Panc1 (cell line): ENCODE measurements at regions not wholly inside any gene's neighbourhood (a gene's known extent, or its start where the extent isn't known, plus 50 kb on each side); places are given as distances from the start of the nearest gene placed in this dataset.

Experiments used
- ATAC-seq: fragments of 200-7000 bp; cut with Tn5 transposase; 2 replicates; pipeline ENCODE4 v1.9.1; 2020; ENCODE audit warnings: mild to moderate bottlenecking, moderate library complexity
- BruUV-seq: library from RNA; stranded (reverse); fragments of 400-500 nt; replicated peaks from 2 replicates; lab custom pipeline; 2021; lab: Mats Ljungman, UMichigan
- CTCF ChIA-PET: fragments of 300-600 bp; sonication (Branson Sonifier 250); formaldehyde crosslinking; loops from one replicate; lab custom pipeline; 2022; ENCODE audit warnings: antibody characterized with exemption; lab: Charles Lee
- POLR2A ChIA-PET: fragments of 300-600 bp; sonication (Branson Sonifier 250); formaldehyde crosslinking; loops from one replicate; lab custom pipeline; 2022; ENCODE audit warnings: antibody characterized with exemption; lab: Charles Lee
- DNase-seq: peaks from one replicate; pipeline ENCODE4 v3.0.0-alpha.2; 2010; ENCODE audit warnings: low read depth, low spot score
- H3K27ac ChIP-seq: 2 replicates; pipeline ENCODE4 v1.5.1; 2011; ENCODE audit warnings: mild to moderate bottlenecking, low read length, inconsistent platforms
- H3K27me3 ChIP-seq: fragments of 200-500 bp; sonication (Bioruptor generic); 2 replicates; pipeline ENCODE4 v1.6.0; 2014; ENCODE audit warnings: low read length, inconsistent platforms; ENCODE audit not compliant: control insufficient read depth, insufficient read depth
- H3K36me3 ChIP-seq: fragments of 200-500 bp; sonication (Bioruptor generic); 2 replicates; pipeline ENCODE4 v1.5.1; 2014; ENCODE audit warnings: inconsistent platforms, mild to moderate bottlenecking, low read length, moderate library complexity; ENCODE audit not compliant: control insufficient read depth, insufficient read depth
- H3K4me1 ChIP-seq: 2 replicates; pipeline ENCODE4 v1.5.1; 2011; ENCODE audit warnings: inconsistent platforms, mild to moderate bottlenecking, low read length, moderate library complexity; ENCODE audit not compliant: control insufficient read depth, insufficient read depth
- H3K4me3 ChIP-seq, 2 experiments: 2 replicates each; pipeline ENCODE4 v1.5.1; 2011 to 2012; ENCODE audit warnings: low read depth in 2 of 2, low read length in 2 of 2, mild to moderate bottlenecking in 2 of 2, inconsistent platforms in 1 of 2, moderate library complexity in 1 of 2
- H3K9me3 ChIP-seq: fragments of 200-500 bp; sonication (Bioruptor generic); 2 replicates; pipeline ENCODE4 v1.5.1; 2014; ENCODE audit warnings: low read depth, mild to moderate bottlenecking, inconsistent platforms, low read length, moderate library complexity; ENCODE audit not compliant: control insufficient read depth, insufficient read depth
- POLR2AphosphoS5 ChIP-seq: IDR thresholded peaks from 2 replicates; pipeline ENCODE4 v1.6.1; 2012; ENCODE audit warnings: mild to moderate bottlenecking, low read depth, low read length, moderate library complexity
- REST ChIP-seq, 2 experiments: IDR thresholded peaks; 2 replicates each; pipeline ENCODE4 v1.6.1; 2011 to 2012; ENCODE audit warnings: low read depth in 2 of 2, control low read depth in 1 of 2, low read length in 1 of 2, mild to moderate bottlenecking in 1 of 2, moderate library complexity in 1 of 2; ENCODE audit not compliant: insufficient read depth in 1 of 2
- SIN3A ChIP-seq: IDR thresholded peaks from 2 replicates; pipeline ENCODE4 v1.6.1; 2012; ENCODE audit warnings: low read depth, mild to moderate bottlenecking, low read length, moderate library complexity, borderline replicate concordance; ENCODE audit not compliant: insufficient read depth
- TCF7L2 ChIP-seq: IDR thresholded peaks from 2 replicates; pipeline ENCODE4 v1.6.1; 2011; ENCODE audit warnings: mild to moderate bottlenecking, low read depth, low read length, inconsistent platforms
- in situ Hi-C: cut with HindIII; loops from 2 replicates; pipeline ENCODE4 v1.10.0; 2016; ENCODE audit warnings: low sequenced_read_pairs, low pct_unique_long_range_greater_than_20kb
- intact Hi-C: fragments of 100-400 bp; cut with micrococcal nuclease; formaldehyde crosslinking; loops from one replicate; pipeline ENCODE4 v1.10.0; 2022; ENCODE audit not compliant: unreplicated experiment
- TF ChIP-seq, protein P1 (sequence below): fragments of 450-650 bp; IDR thresholded peaks from 2 replicates; pipeline ENCODE4 v1.5.1; 2017; ENCODE audit warnings: mild to moderate bottlenecking

GRCh38 chr2:10204326-10205161 lies 82.0 kb downstream of the RRM2 start:
- ATAC-seq (no peak; the same call in 1 of the 2 replicates), DNase-seq (no peak)
- no peak overlapping the region for H3K4me3 ChIP-seq
- no peaks in the 10 kb centered on the region for H3K36me3 ChIP-seq
- TF ChIP-seq REST (IDR thresholded peaks at IDR 0.05; ENCODE audit: insufficient read depth in 1 of 2, low read depth in 2 of 2, low read length in 1 of 2) = no peak
- TF ChIP-seq POLR2AphosphoS5 = no peak
- TF ChIP-seq, protein P1, sequence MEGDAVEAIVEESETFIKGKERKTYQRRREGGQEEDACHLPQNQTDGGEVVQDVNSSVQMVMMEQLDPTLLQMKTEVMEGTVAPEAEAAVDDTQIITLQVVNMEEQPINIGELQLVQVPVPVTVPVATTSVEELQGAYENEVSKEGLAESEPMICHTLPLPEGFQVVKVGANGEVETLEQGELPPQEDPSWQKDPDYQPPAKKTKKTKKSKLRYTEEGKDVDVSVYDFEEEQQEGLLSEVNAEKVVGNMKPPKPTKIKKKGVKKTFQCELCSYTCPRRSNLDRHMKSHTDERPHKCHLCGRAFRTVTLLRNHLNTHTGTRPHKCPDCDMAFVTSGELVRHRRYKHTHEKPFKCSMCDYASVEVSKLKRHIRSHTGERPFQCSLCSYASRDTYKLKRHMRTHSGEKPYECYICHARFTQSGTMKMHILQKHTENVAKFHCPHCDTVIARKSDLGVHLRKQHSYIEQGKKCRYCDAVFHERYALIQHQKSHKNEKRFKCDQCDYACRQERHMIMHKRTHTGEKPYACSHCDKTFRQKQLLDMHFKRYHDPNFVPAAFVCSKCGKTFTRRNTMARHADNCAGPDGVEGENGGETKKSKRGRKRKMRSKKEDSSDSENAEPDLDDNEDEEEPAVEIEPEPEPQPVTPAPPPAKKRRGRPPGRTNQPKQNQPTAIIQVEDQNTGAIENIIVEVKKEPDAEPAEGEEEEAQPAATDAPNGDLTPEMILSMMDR = no peak
- no peak for TF ChIP-seq TCF7L2
- no peak for TF ChIP-seq SIN3A
- no TSS peak for BruUV-seq
- POLR2A ChIA-PET = no interaction called here
- H3K9me3 ChIP-seq = no peaks in the 10 kb centered on the region
- intact Hi-C loops = no loop called here
- H3K4me1 ChIP-seq = no peaks in the 10 kb centered on the region
- CTCF ChIA-PET = no interaction called here
- H3K27ac ChIP-seq = no peak overlapping the region
- H3K27me3 ChIP-seq = no peaks in the 10 kb centered on the region
- in situ Hi-C loops = no loop called here

- BruUV-seq = no TSS peak
- intact Hi-C loops = no loop called here
- H3K4me1 ChIP-seq = no peaks in the 10 kb centered on the region
- TF ChIP-seq POLR2AphosphoS5 = no peak
- TF ChIP-seq TCF7L2 = no peak
- TF ChIP-seq, protein P1 = no peak
- TF ChIP-seq SIN3A = no peak
- TF ChIP-seq REST (IDR thresholded peaks at IDR 0.05; ENCODE audit: insufficient read depth in 1 of 2, low read depth in 2 of 2, low read length in 1 of 2) = no peak
- H3K9me3 ChIP-seq = no peaks in the 10 kb centered on the region
- no peak for DNase-seq
- ChIA-PET POLR2A (no interaction called here), CTCF (no interaction called here)
- H3K36me3 ChIP-seq = no peaks in the 10 kb centered on the region
- no peaks in the 10 kb centered on the region for H3K27me3 ChIP-seq
- no peak overlapping the region for H3K4me3 ChIP-seq
- ATAC-seq = no peak
- no peak overlapping the region for H3K27ac ChIP-seq
- in situ Hi-C loops = no loop called here
Observed at GRCh38 chr2:10205162-10205475, 82.6 kb downstream of the RRM2 start.
